Fibroblast of pulmonary artery (primary cell): ENCODE measurements at regions not wholly inside any gene's neighbourhood (a gene's known extent, or its start where the extent isn't known, plus 50 kb on each side); places are given as distances from the start of the nearest gene placed in this dataset.

ENCODE experiments used
- DNase-seq: peaks from one replicate; pipeline ENCODE4 v3.0.0-alpha.2; 2010; ENCODE audit warnings: low read depth
- H3K4me3 ChIP-seq: replicated peaks from 2 replicates; pipeline ENCODE4 v1.5.1; 2011; ENCODE audit warnings: low read depth, mild to moderate bottlenecking, control low read depth, low read length, moderate library complexity
- CTCF ChIP-seq: IDR thresholded peaks from 2 replicates; pipeline ENCODE4 v1.5.1; 2011; ENCODE audit warnings: mild to moderate bottlenecking, control low read depth, low read length, inconsistent platforms; ENCODE audit errors: missing control alignments

- H3K4me3 ChIP-seq: no peak overlapping the region
- DNase-seq: no peak
- TF ChIP-seq CTCF: no peak
Observed at GRCh38 chr2:2642906-2643890, 312.1 kb upstream of the MYT1L start.

GRCh38 chr2:2641541-2642410 is 310.7 kb upstream of the MYT1L start:
- TF ChIP-seq CTCF: no peak
- no peak for DNase-seq
- H3K4me3 ChIP-seq: no peak overlapping the region

GRCh38 chr2:2640818-2641217 is 309.7 kb upstream of the MYT1L start:
- no peak for TF ChIP-seq CTCF
- no peak overlapping the region for H3K4me3 ChIP-seq
- DNase-seq: no peak

- DNase-seq: no peak
- no peak overlapping the region for H3K4me3 ChIP-seq
- no peak for TF ChIP-seq CTCF
Observed at GRCh38 chr2:2640371-2640770, 309.3 kb upstream of the MYT1L start.

GRCh38 chr2:2639251-2640139 is 308.4 kb upstream of the MYT1L start:
- H3K4me3 ChIP-seq: no peak overlapping the region
- no peak for DNase-seq
- no peak for TF ChIP-seq CTCF

GRCh38 chr2:2638547-2639220 is 307.6 kb upstream of the MYT1L start:
- no peak for TF ChIP-seq CTCF

More at GRCh38 chr2:2638547-2639220, 307.6 kb upstream of the MYT1L start:
- DNase-seq: no peak
- H3K4me3 ChIP-seq: no peak overlapping the region
